ENCODE measurements at regions not wholly inside any gene's neighbourhood (a gene's known extent, or its start where the extent isn't known, plus 50 kb on each side); places are given as distances from the start of the nearest gene placed in this dataset.
A peak's percentile ranks its signal among the peaks of the same experiment; 100 is the strongest.

GRCh38 chr5:61910771-61911170 is 395.2 kb upstream of the KIF2A start:
- DNase-seq = no peak
- in situ Hi-C loops (cut with MboI; ENCODE audit: low pct_unique_long_range_greater_than_20kb, low sequenced_read_pairs) = no loop called here

GRCh38 chr5:61912559-61912958 is 393.4 kb upstream of the KIF2A start:
- no peak for DNase-seq
- in situ Hi-C loops (cut with MboI; ENCODE audit: low pct_unique_long_range_greater_than_20kb, low sequenced_read_pairs) = no loop called here

GRCh38 chr5:61915646-61916045 is 390.4 kb upstream of the KIF2A start:
- no peak for DNase-seq

GRCh38 chr5:61916621-61917620 is 389.1 kb upstream of the KIF2A start:
- in situ Hi-C loops (cut with MboI; ENCODE audit: low pct_unique_long_range_greater_than_20kb, low sequenced_read_pairs) = no loop called here

More at GRCh38 chr5:61915646-61916045, 390.4 kb upstream of the KIF2A start:
- in situ Hi-C loops (cut with MboI; ENCODE audit: low pct_unique_long_range_greater_than_20kb, low sequenced_read_pairs) = no loop called here

GRCh38 chr5:61918611-61919010 is 387.4 kb upstream of the KIF2A start:
- in situ Hi-C loops (cut with MboI; ENCODE audit: low pct_unique_long_range_greater_than_20kb, low sequenced_read_pairs) = no loop called here
- DNase-seq = no peak

More at GRCh38 chr5:61916621-61917620, 389.1 kb upstream of the KIF2A start:
- DNase-seq = no peak

GRCh38 chr5:61919920-61920319 is 386.1 kb upstream of the KIF2A start:
- in situ Hi-C loops (cut with MboI; ENCODE audit: low pct_unique_long_range_greater_than_20kb, low sequenced_read_pairs) = no loop called here
- no peak for DNase-seq

- no peak for DNase-seq
- in situ Hi-C loops (cut with MboI; ENCODE audit: low pct_unique_long_range_greater_than_20kb, low sequenced_read_pairs) = no loop called here
These were observed 381.8 kb upstream of the KIF2A start for GRCh38 chr5:61924251-61924650.

GRCh38 chr5:61926911-61927310 is 379.1 kb upstream of the KIF2A start:
- no peak for DNase-seq
- in situ Hi-C loops (cut with MboI; ENCODE audit: low pct_unique_long_range_greater_than_20kb, low sequenced_read_pairs) = no loop called here

GRCh38 chr5:61931236-61931635 is 374.8 kb upstream of the KIF2A start:
- no peak for DNase-seq
- in situ Hi-C loops (cut with MboI; ENCODE audit: low pct_unique_long_range_greater_than_20kb, low sequenced_read_pairs) = no loop called here

- in situ Hi-C loops (cut with MboI; ENCODE audit: low pct_unique_long_range_greater_than_20kb, low sequenced_read_pairs) = no loop called here
- peak; percentile 51 for DNase-seq
These were observed 372.0 kb upstream of the KIF2A start for GRCh38 chr5:61933787-61934626.

GRCh38 chr5:61941637-61942036 is 364.4 kb upstream of the KIF2A start:
- in situ Hi-C loops (cut with MboI; ENCODE audit: low pct_unique_long_range_greater_than_20kb, low sequenced_read_pairs) = no loop called here
- no peak for DNase-seq

- in situ Hi-C loops (cut with MboI; ENCODE audit: low pct_unique_long_range_greater_than_20kb, low sequenced_read_pairs) = no loop called here
- DNase-seq = no peak
These were observed 363.4 kb upstream of the KIF2A start for GRCh38 chr5:61942462-61943049.

GRCh38 chr5:61943713-61944112 is 362.3 kb upstream of the KIF2A start:
- DNase-seq = no peak

GRCh38 chr5:61948151-61948550 is 357.9 kb upstream of the KIF2A start:
- no peak for DNase-seq
- in situ Hi-C loops (cut with MboI; ENCODE audit: low pct_unique_long_range_greater_than_20kb, low sequenced_read_pairs) = no loop called here

More at GRCh38 chr5:61943713-61944112, 362.3 kb upstream of the KIF2A start:
- in situ Hi-C loops (cut with MboI; ENCODE audit: low pct_unique_long_range_greater_than_20kb, low sequenced_read_pairs) = no loop called here

GRCh38 chr5:61949054-61949678 is 356.8 kb upstream of the KIF2A start:
- DNase-seq = no peak
- in situ Hi-C loops (cut with MboI; ENCODE audit: low pct_unique_long_range_greater_than_20kb, low sequenced_read_pairs) = no loop called here

- in situ Hi-C loops (cut with MboI; ENCODE audit: low pct_unique_long_range_greater_than_20kb, low sequenced_read_pairs) = no loop called here
- DNase-seq = no peak
These were observed 356.1 kb upstream of the KIF2A start for GRCh38 chr5:61949679-61950435.

GRCh38 chr5:61951295-61951694 is 354.7 kb upstream of the KIF2A start:
- in situ Hi-C loops (cut with MboI; ENCODE audit: low pct_unique_long_range_greater_than_20kb, low sequenced_read_pairs) = no loop called here

GRCh38 chr5:61953913-61954312 is 352.1 kb upstream of the KIF2A start:
- no peak for DNase-seq
- in situ Hi-C loops (cut with MboI; ENCODE audit: low pct_unique_long_range_greater_than_20kb, low sequenced_read_pairs) = no loop called here

More at GRCh38 chr5:61951295-61951694, 354.7 kb upstream of the KIF2A start:
- DNase-seq = peak; percentile 6
